G401 (cell line): ENCODE measurements at regions not wholly inside any gene's neighbourhood (a gene's known extent, or its start where the extent isn't known, plus 50 kb on each side); places are given as distances from the start of the nearest gene placed in this dataset.

Source experiments
- DNase-seq: peaks from one replicate; pipeline ENCODE4 v3.0.0-alpha.2; 2015; ENCODE audit warnings: low spot score
- in situ Hi-C: cut with HindIII; loops from 2 replicates; pipeline ENCODE4 v1.10.0; 2016; ENCODE audit warnings: low sequenced_read_pairs, mixed read lengths

DNA sequence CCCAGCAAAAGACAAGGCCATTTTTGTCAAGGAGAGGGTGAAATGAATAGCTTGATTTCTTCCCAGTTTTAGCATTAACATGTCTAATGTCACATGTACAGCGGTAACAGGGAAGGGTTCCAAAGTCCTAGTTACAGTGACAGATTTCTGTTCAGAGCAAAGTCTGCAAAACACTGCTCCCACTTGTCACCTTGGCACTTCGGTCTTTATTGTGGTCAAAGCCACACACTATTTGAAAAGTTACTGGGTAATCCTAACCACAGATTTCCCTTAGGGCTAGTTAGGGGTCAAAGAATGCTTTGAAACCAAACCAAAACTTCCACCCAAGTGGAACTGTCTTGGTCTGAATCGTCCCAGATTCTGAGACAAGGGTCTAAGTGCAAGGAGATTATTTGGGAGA lies 455.6 kb downstream of the HS3ST3B1 start:
- no peak for DNase-seq
- in situ Hi-C loops = no loop called here

DNA sequence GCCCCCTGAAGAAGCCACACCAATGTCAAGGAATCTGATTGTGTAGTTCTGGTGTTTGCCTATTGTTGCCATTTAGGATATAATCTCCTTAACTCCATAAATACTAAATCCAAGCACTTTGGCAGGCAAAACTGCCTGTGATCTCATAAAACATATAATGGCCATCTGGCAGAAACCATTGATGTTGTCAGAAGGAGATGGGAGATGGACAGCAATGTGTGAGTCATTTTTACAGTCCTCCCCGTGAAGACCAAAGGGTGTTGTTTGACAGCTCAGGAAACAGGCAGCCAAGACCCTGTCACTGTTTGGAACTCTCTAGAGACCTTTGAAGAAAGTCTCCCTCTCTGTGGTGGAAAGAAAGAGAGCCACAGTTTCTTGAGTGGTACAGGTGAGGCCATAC lies 454.1 kb downstream of the HS3ST3B1 start:
- DNase-seq = no peak
- in situ Hi-C loops = no loop called here

DNA sequence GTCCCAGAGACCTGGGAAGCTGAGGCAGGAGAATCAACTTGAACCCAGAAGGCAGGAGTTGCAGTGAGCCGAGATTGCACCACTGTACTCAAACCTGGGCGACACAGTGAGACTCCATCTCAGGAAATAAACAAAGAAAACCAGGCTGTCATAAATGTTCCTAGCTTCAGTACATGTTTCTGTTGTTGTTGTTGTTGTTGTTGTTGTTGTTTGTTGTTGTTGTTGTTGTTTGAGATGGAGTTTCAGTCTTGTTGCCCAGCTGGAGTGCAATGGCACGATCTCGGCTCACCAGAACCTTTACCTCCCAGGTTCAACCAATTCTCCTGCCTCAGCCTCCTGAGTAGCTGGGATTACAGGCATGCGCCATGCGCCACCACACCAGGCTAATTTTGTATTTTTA lies 452.5 kb downstream of the HS3ST3B1 start:
- in situ Hi-C loops = no loop called here
- DNase-seq = no peak

DNA sequence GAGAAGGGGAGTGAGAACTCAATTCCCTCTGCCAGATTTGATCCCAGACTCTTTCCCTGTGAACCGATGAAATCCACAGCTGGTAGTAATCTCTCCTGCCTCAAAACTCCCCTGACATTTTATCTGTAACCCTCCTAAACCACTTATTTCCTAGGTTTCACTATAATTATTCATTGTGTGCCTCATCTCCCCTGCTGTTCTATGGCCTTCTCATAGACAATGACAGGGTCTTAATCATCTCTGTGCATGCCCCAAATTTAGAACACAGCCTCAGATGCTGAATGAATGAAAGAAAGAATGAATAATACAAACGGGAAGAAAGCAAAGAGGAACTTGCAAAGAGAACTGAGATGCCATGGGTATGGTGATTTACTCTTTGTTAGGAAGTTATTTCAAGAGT lies 451.1 kb downstream of the HS3ST3B1 start:
- in situ Hi-C loops = no loop called here
- DNase-seq = no peak

DNA sequence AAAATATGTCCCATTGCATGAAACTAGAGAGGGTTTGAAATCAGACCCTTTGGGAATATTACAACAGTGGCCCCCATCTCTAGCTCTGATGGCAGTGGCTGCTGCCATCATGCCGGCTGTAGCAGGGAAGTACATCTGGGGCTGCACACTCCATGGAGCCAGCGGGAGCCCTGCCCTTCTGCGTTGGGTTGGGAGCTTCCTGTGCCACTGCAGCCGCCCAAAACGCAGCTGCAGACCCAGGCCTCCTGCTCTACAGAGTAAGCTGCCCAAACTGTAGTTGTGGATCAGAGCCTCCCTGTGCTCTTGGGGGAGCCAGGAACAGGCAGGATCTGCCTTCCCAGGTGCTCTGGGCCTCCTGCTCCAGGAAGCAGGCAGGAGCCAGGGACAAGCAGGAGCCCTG lies 450.0 kb downstream of the HS3ST3B1 start:
- in situ Hi-C loops = no loop called here
- DNase-seq = no peak

DNA sequence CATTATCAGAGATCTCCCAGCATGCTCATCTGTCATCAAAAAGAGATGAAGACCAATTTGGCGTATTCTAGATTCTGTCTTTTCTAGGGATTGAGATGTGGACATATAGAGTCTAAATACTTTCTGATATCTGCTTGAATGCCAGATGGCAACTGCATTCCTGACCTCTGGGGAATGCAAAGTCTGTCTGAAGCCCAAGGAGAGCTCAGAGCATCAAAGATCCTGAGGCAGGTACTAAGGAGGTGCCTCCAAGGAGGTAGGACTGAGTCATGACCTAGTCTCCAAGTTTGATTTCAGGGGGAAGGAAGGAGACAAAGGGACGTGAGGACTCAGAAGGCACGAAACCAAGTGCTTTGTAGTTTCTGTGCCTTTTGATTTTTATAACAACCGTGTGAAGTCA lies 448.4 kb downstream of the HS3ST3B1 start:
- no peak for DNase-seq
- in situ Hi-C loops = no loop called here

DNA sequence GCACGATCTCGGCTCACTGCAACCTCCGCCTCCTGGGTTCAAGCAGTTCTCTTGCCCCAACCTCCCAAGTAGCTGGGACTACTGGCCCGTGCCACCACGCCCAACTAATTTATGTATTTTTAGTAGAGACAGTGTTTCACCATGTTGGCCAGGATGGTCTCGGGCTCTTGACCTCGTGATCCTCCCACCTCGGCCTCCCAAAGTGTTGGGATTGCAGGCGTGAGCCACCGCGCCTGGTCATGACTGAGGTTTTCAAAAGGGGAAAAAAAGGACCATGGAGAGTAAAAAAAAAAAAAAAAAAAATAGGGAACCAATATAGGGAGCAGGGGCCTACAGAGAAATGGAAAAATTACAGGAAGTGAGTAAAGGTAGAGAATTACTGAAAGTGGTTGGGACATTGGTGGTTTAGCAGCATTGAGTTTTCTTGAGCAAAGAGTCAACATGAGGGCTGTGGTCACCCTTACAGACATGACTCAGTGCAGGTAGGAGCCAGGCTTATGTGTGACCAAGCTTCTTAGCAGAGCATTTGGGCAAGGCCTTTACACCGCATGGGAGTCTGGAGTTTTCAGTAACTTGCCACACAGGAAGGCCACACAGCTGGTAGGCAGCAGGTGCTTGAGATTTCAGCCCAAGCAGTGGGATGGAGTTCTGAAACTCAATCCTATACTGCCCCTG lies 447.3 kb downstream of the HS3ST3B1 start:
- in situ Hi-C loops = no loop called here
- DNase-seq = no peak

DNA sequence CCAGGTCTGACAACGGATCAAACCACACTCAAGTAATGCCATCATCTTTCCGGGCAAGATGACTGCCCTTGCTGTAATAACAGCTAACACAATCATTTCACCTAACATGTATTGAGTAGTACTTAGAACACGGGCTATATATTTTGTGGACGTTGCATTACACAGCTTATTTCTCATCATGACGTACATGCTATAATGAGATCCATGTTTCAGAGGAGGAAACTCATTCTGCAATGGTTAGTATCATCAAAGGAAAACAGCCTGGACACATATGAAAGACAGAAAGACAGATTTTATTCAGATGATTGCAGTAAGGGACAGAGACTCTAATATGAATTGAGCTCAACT lies 446.7 kb downstream of the HS3ST3B1 start:
- in situ Hi-C loops = no loop called here
- no peak for DNase-seq

DNA sequence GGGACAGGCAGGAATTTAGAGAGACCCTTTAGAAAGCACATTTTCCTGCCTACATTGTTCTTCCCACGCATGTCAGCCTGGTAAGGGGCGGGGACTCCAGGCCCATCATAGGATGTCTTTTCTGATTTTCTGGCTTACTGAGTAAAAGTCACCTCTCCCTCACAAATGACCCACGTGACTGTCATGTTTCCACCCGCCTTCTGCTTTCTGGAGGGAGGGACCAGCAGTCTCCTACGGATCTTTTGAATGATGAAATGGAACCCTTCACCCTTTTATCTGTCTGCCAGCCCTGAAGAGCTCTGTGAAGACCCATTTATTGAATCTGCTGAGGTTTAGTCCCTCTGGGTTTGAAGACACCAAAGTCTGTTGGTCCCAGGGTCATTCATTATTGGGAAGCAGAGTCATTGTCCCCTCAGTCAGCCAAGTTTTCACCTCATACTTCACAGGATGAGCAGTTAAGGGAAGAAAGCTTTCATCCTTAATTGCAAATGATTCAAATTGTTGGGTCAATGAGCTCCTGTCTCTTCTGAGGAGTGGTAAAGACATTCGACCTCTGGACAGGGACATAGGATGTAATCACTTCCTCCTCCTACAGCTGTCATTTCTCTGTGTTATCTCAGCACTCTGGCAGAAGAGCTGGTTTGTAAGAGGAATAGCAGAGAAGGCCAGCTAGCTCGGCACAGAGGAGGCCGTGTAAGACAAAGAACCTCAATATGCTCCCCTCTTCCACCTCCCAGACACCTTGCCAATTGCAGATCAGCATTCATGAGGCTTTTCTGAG lies 446.1 kb downstream of the HS3ST3B1 start:
- DNase-seq = no peak
- in situ Hi-C loops = no loop called here

DNA sequence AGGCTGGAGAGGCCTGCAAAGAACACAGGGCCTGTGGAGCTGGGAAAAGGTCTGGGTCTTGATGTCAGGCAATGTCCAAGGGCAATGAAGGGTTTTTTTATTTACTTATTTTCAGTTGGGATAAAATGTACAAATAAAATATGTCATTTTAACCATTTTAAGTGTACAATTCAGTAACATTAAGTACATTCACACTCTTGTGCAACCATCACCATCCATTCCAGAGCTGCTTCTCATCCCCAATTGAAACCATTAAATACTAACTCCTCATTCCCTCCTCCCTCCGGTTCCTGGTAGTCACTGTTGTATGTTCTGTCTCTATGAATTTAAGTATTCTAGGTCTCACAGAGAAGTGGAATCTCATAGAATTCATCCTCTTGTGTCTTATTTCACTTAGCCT lies 444.7 kb downstream of the HS3ST3B1 start:
- in situ Hi-C loops = no loop called here
- DNase-seq = no peak

DNA sequence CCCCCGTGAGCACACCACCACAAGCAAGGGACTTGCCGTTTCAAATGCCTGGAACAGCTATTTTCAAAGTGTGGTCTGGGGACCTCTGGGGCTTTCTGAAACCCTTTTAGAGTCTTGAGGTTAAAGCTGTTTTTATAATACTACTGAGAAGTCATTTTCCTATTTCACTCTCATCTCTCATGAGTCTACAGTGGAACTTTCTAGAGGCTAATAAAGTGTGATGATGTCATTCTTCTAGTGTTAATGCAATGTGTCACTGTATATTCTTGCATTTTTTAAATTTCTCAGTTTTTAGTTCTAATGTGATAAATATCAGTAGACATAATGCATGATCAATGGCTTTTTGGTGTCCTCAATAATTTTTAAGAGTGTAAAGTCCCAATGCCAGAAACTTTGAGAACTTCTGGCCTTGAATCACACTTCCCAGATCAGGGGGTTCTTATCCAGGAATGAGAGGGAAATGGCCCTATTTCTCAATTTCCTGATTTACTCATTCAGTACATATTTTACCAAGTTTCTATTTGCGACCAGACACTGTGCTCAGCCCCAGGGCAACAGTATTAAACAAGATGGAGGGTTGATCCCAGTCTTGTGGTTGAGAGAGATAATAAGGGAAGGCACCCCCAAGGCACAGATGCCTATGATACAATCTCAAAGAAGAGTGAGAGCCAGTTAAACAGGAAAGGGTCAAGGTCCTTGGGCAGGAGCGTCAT lies 444.0 kb downstream of the HS3ST3B1 start:
- in situ Hi-C loops = no loop called here
- no peak for DNase-seq

DNA sequence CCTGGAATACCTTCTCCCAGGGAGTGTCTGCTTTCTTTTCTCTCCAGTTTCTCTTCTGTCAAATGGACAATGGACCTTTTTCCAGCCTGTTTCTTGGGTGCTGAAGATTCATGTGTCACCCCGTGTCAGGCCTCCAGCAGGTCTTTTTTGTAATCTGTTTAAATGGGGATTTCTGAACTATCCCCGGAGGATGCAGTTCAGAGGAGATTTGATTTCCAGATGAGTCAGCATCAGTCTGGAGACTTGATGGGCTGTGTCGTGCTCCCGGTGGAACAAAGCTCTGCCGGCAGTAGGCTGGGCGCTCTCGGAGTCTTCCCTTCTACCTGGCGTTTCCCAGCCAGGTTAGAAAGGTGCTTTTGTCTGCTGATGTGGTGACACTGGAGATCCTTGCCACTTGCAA lies 440.6 kb downstream of the HS3ST3B1 start:
- no peak for DNase-seq
- in situ Hi-C loops = no loop called here

DNA sequence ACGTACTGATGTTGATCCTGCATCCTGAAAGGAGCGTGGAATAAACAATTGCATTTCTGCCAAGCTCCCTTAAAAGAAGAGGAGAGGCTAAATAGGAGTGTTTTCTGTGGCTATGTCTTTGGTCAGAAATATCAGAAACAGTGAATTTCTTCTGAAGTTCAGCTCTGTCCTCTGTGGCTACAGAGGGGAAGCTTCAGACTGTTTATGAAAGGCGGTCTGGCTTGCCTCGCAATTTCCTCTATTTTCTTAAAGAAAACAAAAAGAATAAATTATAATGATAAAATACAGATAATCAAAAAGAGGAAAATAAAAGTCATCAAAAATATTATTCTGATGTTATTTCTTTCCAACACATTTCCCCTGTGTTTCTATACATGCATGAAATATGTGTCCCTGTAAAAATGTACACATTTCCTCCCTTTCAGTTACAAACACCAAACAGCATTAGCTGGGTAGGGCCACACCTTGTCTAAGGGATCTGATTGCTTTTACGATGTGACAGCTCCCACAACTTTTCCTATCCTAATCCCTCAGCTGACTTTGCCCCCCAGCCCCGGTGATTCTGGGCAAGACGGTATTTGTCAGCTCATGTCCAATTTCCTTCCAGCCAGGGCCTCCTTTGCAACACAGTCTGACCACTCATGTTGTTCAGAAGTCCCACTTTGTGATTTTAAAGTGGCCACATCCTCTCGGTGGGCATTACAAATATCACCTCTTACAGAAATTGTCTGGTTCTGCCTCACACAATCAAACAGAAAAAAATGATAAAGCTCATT lies 439.0 kb downstream of the HS3ST3B1 start:
- DNase-seq = no peak
- in situ Hi-C loops = no loop called here

DNA sequence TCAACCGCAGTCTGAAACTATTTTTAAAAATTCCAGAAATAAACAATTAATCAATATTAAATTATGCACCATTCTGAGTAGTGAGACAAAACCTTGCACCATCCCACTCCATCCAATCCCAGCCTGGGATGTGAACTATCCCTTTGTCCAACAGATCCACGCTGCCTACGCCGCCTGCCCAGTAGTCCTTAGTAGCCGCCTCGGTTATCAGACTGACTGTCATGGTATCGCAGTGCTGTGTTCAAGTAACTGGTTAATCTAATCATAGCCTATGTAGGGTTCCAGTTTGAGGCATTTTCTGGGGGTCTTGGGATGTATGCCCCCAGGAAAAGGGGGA lies 437.7 kb downstream of the HS3ST3B1 start:
- in situ Hi-C loops = no loop called here
- DNase-seq = no peak

DNA sequence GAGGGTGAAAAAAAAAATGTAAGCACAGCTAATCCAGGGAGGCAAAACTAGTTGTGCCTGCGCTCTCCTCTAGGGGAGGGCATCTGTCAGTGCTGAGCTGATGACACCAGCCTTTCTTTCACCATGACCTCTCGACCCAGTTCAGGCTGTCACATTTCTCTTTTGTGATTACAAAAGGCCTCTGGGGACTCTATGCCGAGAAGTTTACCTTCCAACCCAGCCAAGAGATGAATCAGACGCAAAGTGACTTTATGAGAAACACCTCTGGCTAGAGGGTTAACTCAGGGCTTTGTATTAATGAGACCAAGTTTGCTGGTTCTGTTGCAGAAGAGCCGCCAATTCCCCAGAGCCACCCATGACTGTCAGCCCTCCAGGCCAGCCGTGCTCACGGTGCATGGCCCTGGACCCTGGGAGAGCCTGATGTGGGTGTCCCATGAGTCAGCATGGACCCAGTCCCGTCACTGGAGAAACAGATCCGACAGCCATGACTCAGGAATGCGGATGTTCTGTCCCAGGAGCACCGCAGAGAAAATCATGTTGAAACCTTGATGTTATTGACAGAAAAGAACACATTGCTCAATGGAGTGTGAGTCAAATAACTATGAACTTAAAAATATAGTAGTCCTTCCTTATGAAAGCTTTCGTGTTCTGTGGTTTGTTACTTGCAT lies 437.2 kb downstream of the HS3ST3B1 start:
- in situ Hi-C loops = no loop called here
- DNase-seq = no peak

DNA sequence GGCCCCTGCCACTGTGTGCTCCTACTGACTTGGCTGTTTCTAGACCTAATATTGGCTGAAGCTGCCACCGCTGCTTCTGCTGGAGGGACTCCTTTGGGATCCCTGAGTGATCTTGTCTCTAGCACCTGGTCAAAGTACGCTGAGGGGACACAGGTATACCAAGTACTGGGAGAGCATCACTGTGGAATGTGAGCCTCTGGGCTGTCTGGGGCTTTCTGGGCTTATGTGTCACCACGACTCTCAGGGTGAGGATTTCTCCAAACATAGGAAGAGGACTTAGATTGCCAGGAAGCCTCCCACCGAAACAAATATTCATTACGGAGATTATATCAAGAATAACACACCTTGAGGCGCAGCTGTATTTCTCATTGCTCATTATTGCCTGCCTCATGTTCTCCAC lies 435.8 kb downstream of the HS3ST3B1 start:
- DNase-seq = no peak
- in situ Hi-C loops = no loop called here

DNA sequence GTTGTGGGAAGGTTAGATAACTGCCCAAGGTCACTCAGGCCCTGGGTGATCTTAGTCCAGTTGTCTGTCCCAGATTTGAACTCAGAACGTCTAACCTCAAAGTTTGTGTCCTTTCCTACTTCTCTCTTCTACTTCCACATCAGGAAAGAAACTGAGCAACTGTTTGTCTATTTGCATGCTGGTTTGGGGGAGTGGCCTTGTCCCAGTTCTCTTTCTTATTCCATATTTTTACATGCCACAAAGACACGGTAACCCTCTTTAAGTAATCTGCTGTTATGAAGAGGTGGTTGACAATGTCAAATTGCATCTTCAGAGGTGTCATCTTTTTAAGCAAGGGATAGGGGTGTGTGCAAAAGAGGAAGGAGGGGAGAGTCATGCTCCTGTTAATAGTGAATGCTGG lies 432.5 kb downstream of the HS3ST3B1 start:
- no peak for DNase-seq
- in situ Hi-C loops = no loop called here

DNA sequence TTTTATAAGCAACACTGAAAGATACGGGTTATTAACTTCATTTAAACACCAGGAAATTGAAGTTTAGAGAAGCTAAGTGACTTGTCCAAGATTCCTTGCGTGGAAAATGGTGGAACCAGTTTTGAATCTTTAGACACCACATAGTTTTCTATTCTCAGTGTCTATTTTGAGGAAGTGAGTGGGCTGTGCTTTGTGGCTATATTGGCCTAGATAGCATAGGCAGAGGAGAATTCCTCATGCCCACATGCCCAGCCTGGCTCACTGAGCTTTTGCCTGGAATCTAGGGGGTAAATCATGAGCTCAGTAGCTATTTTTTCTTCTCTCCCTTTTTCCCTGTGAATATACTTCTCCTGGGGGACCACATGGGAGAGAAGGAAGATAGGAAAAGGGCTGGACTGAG lies 431.3 kb downstream of the HS3ST3B1 start:
- in situ Hi-C loops = no loop called here
- DNase-seq = no peak

DNA sequence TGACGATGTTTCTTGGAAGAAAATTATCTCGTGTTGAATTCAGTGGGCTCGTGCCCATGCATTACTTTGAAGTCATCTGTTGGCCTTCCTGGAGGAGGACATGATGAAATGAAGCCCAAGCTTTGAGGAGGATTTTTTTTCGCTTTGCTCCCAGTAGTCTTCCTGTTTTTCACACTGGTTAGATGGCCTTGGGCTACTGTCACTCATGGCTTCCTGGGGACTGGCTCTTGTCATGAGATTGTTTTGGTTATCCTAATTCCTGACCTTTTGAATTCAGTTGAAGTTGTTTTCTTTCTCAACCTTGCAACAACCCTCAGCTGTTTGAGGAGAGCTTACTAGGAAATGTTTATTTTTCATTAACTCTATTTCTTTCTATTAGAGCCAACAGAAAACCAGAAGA lies 430.7 kb downstream of the HS3ST3B1 start:
- in situ Hi-C loops = no loop called here
- DNase-seq = no peak

DNA sequence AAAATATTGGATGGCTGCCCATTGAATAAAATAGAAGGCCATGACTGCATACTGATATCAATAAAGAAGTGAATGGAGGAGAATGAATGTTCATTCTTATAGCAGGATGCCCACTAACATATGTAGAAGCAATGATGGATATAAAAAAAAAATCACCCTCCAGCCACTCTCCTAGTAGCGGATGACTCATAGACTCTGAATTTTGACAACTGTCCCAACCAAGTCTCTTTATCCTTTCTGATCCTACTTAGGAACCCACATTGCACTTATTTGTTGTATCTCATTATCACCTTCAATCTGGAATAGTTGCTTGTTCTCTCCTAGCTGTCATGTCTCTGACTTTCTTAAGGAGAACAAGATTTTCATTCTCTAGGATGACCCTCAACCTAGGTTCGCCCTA lies 429.9 kb downstream of the HS3ST3B1 start:
- in situ Hi-C loops = no loop called here
- no peak for DNase-seq
